HEK293 (cell line): ENCODE measurements at regions not wholly inside any gene's neighbourhood (a gene's known extent, or its start where the extent isn't known, plus 50 kb on each side); places are given as distances from the start of the nearest gene placed in this dataset.

Source experiments
- CTCF ChIA-PET: fragments of 350-600 bp; formaldehyde crosslinking; extraction: SDS; loops from one replicate; lab custom pipeline; 2021; ENCODE audit warnings: antibody characterized with exemption; lab: Yijun Ruan, JAX
- POLR2A ChIA-PET: fragments of 300-600 bp; formaldehyde crosslinking; extraction: SDS; loops from one replicate; lab custom pipeline; 2020; ENCODE audit warnings: antibody characterized with exemption, inconsistent platforms; lab: Yijun Ruan, JAX
- H3K27ac ChIP-seq: fragments of 200-500 bp; sonication (Bioruptor generic); 2 replicates; pipeline ENCODE4 v1.5.1; 2014; ENCODE audit warnings: low read depth, low read length, control low read depth, inconsistent platforms; ENCODE audit errors: extremely low read depth
- H3K36me3 ChIP-seq, 2 experiments: fragments of 200-500 bp in 1 of 2; sonication (Bioruptor generic) in 1 of 2; 1 replicate in 1 of 2; 2 replicates in 1 of 2; pipeline ENCODE4 v1.5.1; 2014 to 2017; ENCODE audit warnings: inconsistent platforms in 2 of 2, low read length in 2 of 2; ENCODE audit not compliant: control insufficient read depth in 2 of 2, insufficient read depth in 1 of 2
- H3K4me1 ChIP-seq: fragments of 200-500 bp; sonication (Bioruptor generic); 2 replicates; pipeline ENCODE4 v1.5.1; 2014; ENCODE audit warnings: mild to moderate bottlenecking, low read length, inconsistent platforms; ENCODE audit not compliant: control insufficient read depth, insufficient read depth
- H3K4me3 ChIP-seq: 2 replicates; pipeline ENCODE4 v1.5.1; 2011; ENCODE audit warnings: low read depth, mild to moderate bottlenecking, control low read depth, low read length, moderate library complexity
- H3K9me3 ChIP-seq: fragments of 200-500 bp; sonication (Bioruptor generic); 2 replicates; pipeline ENCODE4 v1.5.1; 2014; ENCODE audit warnings: low read depth, low read length, inconsistent platforms; ENCODE audit not compliant: control insufficient read depth, insufficient read depth
- ATF2 ChIP-seq: fragments of 450-650 bp; formaldehyde crosslinking; IDR thresholded peaks from 2 replicates; pipeline ENCODE4 v1.5.1; 2016; ENCODE audit warnings: missing biosample characterization, missing genetic modification characterization, low read depth
- ELK4 ChIP-seq: IDR thresholded peaks from 2 replicates; pipeline ENCODE4 v1.6.1; 2011; ENCODE audit warnings: mild to moderate bottlenecking, low read depth, low read length, borderline replicate concordance
- GLI2 ChIP-seq: fragments of 450-650 bp; formaldehyde crosslinking; IDR thresholded peaks from 2 replicates; pipeline ENCODE4; 2017; ENCODE audit warnings: missing biosample characterization, missing genetic modification characterization, low read depth, borderline replicate concordance
- HOXC10 ChIP-seq: sonication (generic); formaldehyde crosslinking; IDR thresholded peaks from 2 replicates; pipeline ENCODE4 v1.8.1; 2023; ENCODE audit warnings: mild to moderate bottlenecking, missing genetic modification reagents
- IKZF3 ChIP-seq: fragments of 450-650 bp; IDR thresholded peaks from 2 replicates; pipeline ENCODE4 v1.5.0; 2018; ENCODE audit warnings: missing biosample characterization, mild to moderate bottlenecking, missing genetic modification characterization, moderate library complexity
- OSR2 ChIP-seq: fragments of 450-650 bp; formaldehyde crosslinking; IDR thresholded peaks from 2 replicates; pipeline ENCODE4 v1.5.1; 2016; ENCODE audit warnings: missing biosample characterization, missing genetic modification characterization
- PATZ1 ChIP-seq: fragments of 450-650 bp; formaldehyde crosslinking; IDR thresholded peaks from 2 replicates; pipeline ENCODE4 v1.5.1; 2016; ENCODE audit warnings: missing biosample characterization, missing genetic modification characterization
- SP7 ChIP-seq: fragments of 450-650 bp; formaldehyde crosslinking; IDR thresholded peaks from 2 replicates; pipeline ENCODE4 v1.5.1; 2016; ENCODE audit warnings: missing biosample characterization, missing genetic modification characterization
- ZBTB10 ChIP-seq: fragments of 450-650 bp; formaldehyde crosslinking; IDR thresholded peaks from 2 replicates; pipeline ENCODE4 v1.5.1; 2016; ENCODE audit warnings: missing biosample characterization, missing genetic modification characterization
- ZBTB21 ChIP-seq: fragments of 450-650 bp; formaldehyde crosslinking; IDR thresholded peaks from 2 replicates; pipeline ENCODE4 v1.5.1; 2017; ENCODE audit warnings: missing biosample characterization, missing genetic modification characterization
- ZFP41 ChIP-seq: fragments of 450-650 bp; formaldehyde crosslinking; IDR thresholded peaks from 2 replicates; pipeline ENCODE4 v1.5.1; 2016; ENCODE audit warnings: missing biosample characterization, missing genetic modification characterization, borderline replicate concordance
- ZNF10 ChIP-seq: fragments of 450-650 bp; formaldehyde crosslinking; IDR thresholded peaks from 2 replicates; pipeline ENCODE4 v1.5.1; 2017; ENCODE audit warnings: missing biosample characterization, missing genetic modification characterization
- ZNF133 ChIP-seq: fragments of 450-650 bp; formaldehyde crosslinking; IDR thresholded peaks from 2 replicates; pipeline ENCODE4 v1.5.1; 2016; ENCODE audit warnings: missing biosample characterization, missing genetic modification characterization
- ZNF19 ChIP-seq: fragments of 450-650 bp; formaldehyde crosslinking; IDR thresholded peaks from 2 replicates; pipeline ENCODE4; 2016; ENCODE audit warnings: missing biosample characterization, missing genetic modification characterization, low read depth
- ZNF211 ChIP-seq: fragments of 450-650 bp; formaldehyde crosslinking; IDR thresholded peaks from 2 replicates; pipeline ENCODE4 v1.5.1; 2016; ENCODE audit warnings: low read depth, missing biosample characterization, missing genetic modification characterization
- ZNF266 ChIP-seq: fragments of 450-650 bp; formaldehyde crosslinking; IDR thresholded peaks from 2 replicates; pipeline ENCODE4 v1.5.1; 2016; ENCODE audit warnings: missing biosample characterization, missing genetic modification characterization, low read depth
- ZNF514 ChIP-seq: fragments of 450-650 bp; formaldehyde crosslinking; IDR thresholded peaks from 2 replicates; pipeline ENCODE4 v1.5.1; 2016; ENCODE audit warnings: missing biosample characterization, missing genetic modification characterization
- ZNF530 ChIP-seq: fragments of 450-650 bp; formaldehyde crosslinking; IDR thresholded peaks from 2 replicates; pipeline ENCODE4 v1.5.1; 2016; ENCODE audit warnings: low read depth, missing biosample characterization, missing genetic modification characterization
- ZNF600 ChIP-seq: fragments of 450-650 bp; formaldehyde crosslinking; IDR thresholded peaks from 2 replicates; pipeline ENCODE4 v1.5.1; 2016; ENCODE audit warnings: missing biosample characterization, missing genetic modification characterization
- ZNF629 ChIP-seq: fragments of 450-650 bp; formaldehyde crosslinking; IDR thresholded peaks from 2 replicates; pipeline ENCODE4 v1.5.1; 2017; ENCODE audit warnings: missing biosample characterization, missing genetic modification characterization
- ZNF768 ChIP-seq: fragments of 450-650 bp; formaldehyde crosslinking; IDR thresholded peaks from 2 replicates; pipeline ENCODE4 v1.5.1; 2018; ENCODE audit warnings: missing biosample characterization, mild to moderate bottlenecking, missing genetic modification characterization
- ZNF776 ChIP-seq: fragments of 450-650 bp; formaldehyde crosslinking; IDR thresholded peaks from 2 replicates; pipeline ENCODE4 v1.5.0; 2017; ENCODE audit warnings: missing biosample characterization, missing genetic modification characterization, borderline replicate concordance
- ZNF777 ChIP-seq: fragments of 450-650 bp; formaldehyde crosslinking; IDR thresholded peaks from 2 replicates; pipeline ENCODE4 v1.5.1; 2017; ENCODE audit warnings: missing biosample characterization, missing genetic modification characterization, borderline replicate concordance
- ZNF785 ChIP-seq: fragments of 450-650 bp; formaldehyde crosslinking; IDR thresholded peaks from 2 replicates; pipeline ENCODE4 v1.5.1; 2016; ENCODE audit warnings: missing biosample characterization, missing genetic modification characterization
- ZNF792 ChIP-seq: fragments of 450-650 bp; formaldehyde crosslinking; IDR thresholded peaks from 2 replicates; pipeline ENCODE4 v1.5.1; 2016; ENCODE audit warnings: missing biosample characterization, missing genetic modification characterization
- ZSCAN5A ChIP-seq: fragments of 450-650 bp; formaldehyde crosslinking; IDR thresholded peaks from 2 replicates; pipeline ENCODE4 v1.5.1; 2016; ENCODE audit warnings: missing biosample characterization, missing genetic modification characterization
- ZXDB ChIP-seq: fragments of 450-650 bp; formaldehyde crosslinking; IDR thresholded peaks from 2 replicates; pipeline ENCODE4 v1.5.1; 2016; ENCODE audit warnings: missing biosample characterization, missing genetic modification characterization

GRCh38 chr6:30800871-30801270 is 56.5 kb upstream of the IER3 start (continued):
- TF ChIP-seq ZNF768 (tag by site-specific recombination), result no peak
- no peak for TF ChIP-seq HOXC10
- TF ChIP-seq ZFP41 (tag by site-specific recombination), result no peak
- TF ChIP-seq ZNF530 (tag by site-specific recombination), result no peak
- no peak for TF ChIP-seq ZSCAN5A (tag by site-specific recombination)
- TF ChIP-seq ZNF777 (tag by site-specific recombination), result no peak
- no peak for TF ChIP-seq ZNF776 (tag by site-specific recombination)
- TF ChIP-seq ZNF19, result no peak
- TF ChIP-seq ZNF133, result no peak
- no peak for TF ChIP-seq GLI2 (tag by site-specific recombination)
- no peak for TF ChIP-seq ZNF266 (tag by site-specific recombination)
- TF ChIP-seq ZNF785 (tag by site-specific recombination), result no peak
- no peak for TF ChIP-seq ZNF514

GRCh38 chr6:30799210-30799609 is 54.9 kb upstream of the IER3 start:
- POLR2A ChIA-PET, result interaction anchor here (1.7 kb wide), 1 partner anchor 11 kb away, joined by 4 read pairs; no protein-coding TSS in a partner anchor

More at GRCh38 chr6:30799210-30799609, 54.9 kb upstream of the IER3 start:
- CTCF ChIA-PET, result interaction anchor here (0.7 to 1.5 kb wide), 2 partner anchors 21 to 35 kb away, joined by 3 to 6 read pairs; no protein-coding TSS in a partner anchor
- Histone ChIP-seq H3K4me3 (no peak overlapping the region), H3K9me3 (no peaks in the 10 kb centered on the region), H3K36me3 (no peaks in the 10 kb centered on the region), H3K27ac (no peak overlapping the region), H3K4me1 (peaks cover 4% of the 10 kb centered on the region; the same call in 1 of the 2 replicates)
- TF ChIP-seq ZXDB (tag by site-specific recombination) (0 out of 2 replicates have a peak, but pooled peaks have one; percentile 26), IKZF3 (peak; percentile 27; the same call in 1 of the 2 replicates), ZNF768 (tag by site-specific recombination) (no peak), ZBTB10 (no peak), OSR2 (tag by site-specific recombination) (0 out of 2 replicates have a peak, but pooled peaks have one; percentile 27), ZNF792 (no peak), ZBTB21 (tag by site-specific recombination) (0 out of 2 replicates have a peak, but pooled peaks have one; percentile 25), ATF2 (tag by site-specific recombination) (peak; percentile 68; the same call in 1 of the 2 replicates), ZNF629 (peak; percentile 81), ZNF10 (peak; percentile 71; the same call in 1 of the 2 replicates), ELK4 (no peak), PATZ1 (tag by site-specific recombination) (no peak), SP7 (tag by site-specific recombination) (peak; percentile 88), ZNF600 (tag by site-specific recombination) (0 out of 2 replicates have a peak, but pooled peaks have one; percentile 61), ZNF211 (tag by site-specific recombination) (0 out of 2 replicates have a peak, but pooled peaks have one; percentile 41)
